Thoracic aorta (tissue), 2 donors: ENCODE measurements at regions not wholly inside any gene's neighbourhood (a gene's known extent, or its start where the extent isn't known, plus 50 kb on each side); places are given as distances from the start of the nearest gene placed in this dataset.

Source experiments
- ATAC-seq: fragments of 150-250 bp; one replicate; pipeline ENCODE4 v1.8.0; 2017; ENCODE audit warnings: low read depth; ENCODE audit not compliant: insufficient number of reproducible peaks, low FRiP score
- DNase-seq: peaks from one replicate; pipeline ENCODE4 v3.0.0-alpha.2; 2020; ENCODE audit warnings: low spot score
- H3K27ac ChIP-seq, 2 donors: fragments of 200-600 bp; sonication (generic); 1 replicate in 1 of 2; 2 replicates in 1 of 2; pipeline ENCODE4 v1.5.1; 2016; ENCODE audit warnings: mild to moderate bottlenecking in 2 of 2, moderate library complexity in 2 of 2
- H3K27me3 ChIP-seq: fragments of 200-600 bp; sonication (generic); replicated peaks from 2 replicates; pipeline ENCODE4 v1.6.0; 2016; ENCODE audit warnings: mild to moderate bottlenecking; ENCODE audit not compliant: insufficient read depth
- H3K36me3 ChIP-seq: fragments of 200-600 bp; sonication (generic); one replicate; pipeline ENCODE4 v1.5.1; 2016
- H3K4me1 ChIP-seq, 2 donors: fragments of 200-600 bp; sonication (generic); 1 replicate in 1 of 2; 2 replicates in 1 of 2; pipeline versions ENCODE4 v1.5.1 to v1.6.0; 2016; ENCODE audit warnings: low read depth in 2 of 2, mild to moderate bottlenecking in 1 of 2; ENCODE audit not compliant: control insufficient read depth in 1 of 2
- H3K4me3 ChIP-seq: fragments of 200-600 bp; sonication (generic); 2 replicates; pipeline ENCODE4 v1.5.1; 2016; ENCODE audit warnings: mild to moderate bottlenecking
- H3K9me3 ChIP-seq: fragments of 200-600 bp; sonication (generic); 2 replicates; pipeline ENCODE4 v1.5.1; 2016
- CTCF ChIP-seq: fragments of 200-600 bp; sonication (generic); IDR thresholded peaks from one replicate; pipeline ENCODE4 v1.5.1; 2019; ENCODE audit warnings: antibody characterized with exemption

GRCh38 chr6:134784336-134784735 is 165.6 kb downstream of the ALDH8A1 start:
- no peak overlapping the region for H3K4me3 ChIP-seq
- no peak overlapping the region for H3K27ac ChIP-seq
- ATAC-seq (no peak), DNase-seq (no peak)
- no peak for TF ChIP-seq CTCF
- H3K36me3 ChIP-seq = no peaks in the 10 kb centered on the region
- H3K9me3 ChIP-seq = peaks cover 2% of the 10 kb centered on the region
- no peaks in the 10 kb centered on the region for H3K27me3 ChIP-seq
- no peaks in the 10 kb centered on the region for H3K4me1 ChIP-seq

GRCh38 chr6:134778431-134778830 is 171.5 kb downstream of the ALDH8A1 start:
- no peak overlapping the region for H3K27ac ChIP-seq
- H3K27me3 ChIP-seq = no peaks in the 10 kb centered on the region
- no peaks in the 10 kb centered on the region for H3K36me3 ChIP-seq
- ATAC-seq (no peak), DNase-seq (no peak)
- TF ChIP-seq CTCF = no peak
- peaks cover 5% of the 10 kb centered on the region for H3K9me3 ChIP-seq
- H3K4me3 ChIP-seq = no peak overlapping the region
- H3K4me1 ChIP-seq = peaks cover 2 to 8% of the 10 kb centered on the region in 2 donors

GRCh38 chr6:134774201-134774638 is 175.7 kb downstream of the ALDH8A1 start:
- H3K27ac ChIP-seq = no peak overlapping the region
- no peak for ATAC-seq
- no peak for TF ChIP-seq CTCF

GRCh38 chr6:134772671-134773360 is 177.1 kb downstream of the ALDH8A1 start:
- DNase-seq (no peak), ATAC-seq (no peak)
- no peak overlapping the region for H3K4me3 ChIP-seq

More at GRCh38 chr6:134774201-134774638, 175.7 kb downstream of the ALDH8A1 start:
- H3K4me1 ChIP-seq = peaks cover 2 to 8% of the 10 kb centered on the region in 2 donors
- H3K27me3 ChIP-seq = no peaks in the 10 kb centered on the region
- peaks cover 2% of the 10 kb centered on the region for H3K9me3 ChIP-seq
- no peak for DNase-seq
- no peak overlapping the region for H3K4me3 ChIP-seq
- no peaks in the 10 kb centered on the region for H3K36me3 ChIP-seq

GRCh38 chr6:134768931-134769330 is 181.0 kb downstream of the ALDH8A1 start:
- Histone ChIP-seq H3K9me3 (no peaks in the 10 kb centered on the region), H3K27me3 (no peaks in the 10 kb centered on the region), H3K27ac (no peak overlapping the region), H3K4me1 (no peaks in the 10 kb centered on the region), H3K4me3 (no peak overlapping the region), H3K36me3 (no peaks in the 10 kb centered on the region)
- no peak for DNase-seq
- TF ChIP-seq CTCF = no peak
- ATAC-seq = no peak

More at GRCh38 chr6:134772671-134773360, 177.1 kb downstream of the ALDH8A1 start:
- Histone ChIP-seq H3K36me3 (no peaks in the 10 kb centered on the region), H3K4me1 (peaks cover 2 to 8% of the 10 kb centered on the region in 2 donors), H3K9me3 (no peaks in the 10 kb centered on the region), H3K27ac (no peak overlapping the region), H3K27me3 (no peaks in the 10 kb centered on the region)
- no peak for TF ChIP-seq CTCF
